Right lobe of liver (tissue), 4 donors: ENCODE measurements at regions not wholly inside any gene's neighbourhood (a gene's known extent, or its start where the extent isn't known, plus 50 kb on each side); places are given as distances from the start of the nearest gene placed in this dataset.

Experiments
- CTCF ChIP-seq, 4 donors: fragments of 200-600 bp in 3 of 4; fragments of 450-650 bp in 1 of 4; IDR thresholded peaks; one replicate each; pipeline versions ENCODE4 v1.5.1 to v1.8.0; 2016 to 2022; ENCODE audit warnings: antibody characterized with exemption in 4 of 4, mild to moderate bottlenecking in 2 of 4
- POLR2A ChIP-seq: fragments of 450-650 bp; IDR thresholded peaks from one replicate; pipeline ENCODE4 v1.6.1; 2017; ENCODE audit warnings: antibody characterized with exemption, mild to moderate bottlenecking
- donor health status: DM: no; HTN: no; CAD: no.
- donor health status: DM: no; HTN: no; CAD: no.
- donor health status: DM: no; HTN: yes; CAD: no.

GRCh38 chr11:114949614-114950351 is 271.5 kb downstream of the NXPE2 start:
- TF ChIP-seq CTCF (IDR thresholded peaks at IDR 0.05) (no peak), POLR2A (no peak)
